Astrocyte of the spinal cord (primary cell): ENCODE measurements at regions not wholly inside any gene's neighbourhood (a gene's known extent, or its start where the extent isn't known, plus 50 kb on each side); places are given as distances from the start of the nearest gene placed in this dataset.
"Not testable (repeated sequence)": the region's sequence is repeated elsewhere in the genome, so short reads cannot be mapped to it uniquely, and the experiment has no call there.

Source experiments
- DNase-seq: peaks from one replicate; pipeline ENCODE4 v3.0.0; 2011; ENCODE audit warnings: low read depth, low spot score
- H3K4me3 ChIP-seq: 2 replicates; pipeline ENCODE4 v1.5.1; 2011; ENCODE audit warnings: low read depth, mild to moderate bottlenecking, low read length, moderate library complexity
- CTCF ChIP-seq: IDR thresholded peaks from 2 replicates; pipeline ENCODE4 v1.5.1; 2012; ENCODE audit warnings: low read depth, mild to moderate bottlenecking, low read length, inconsistent platforms
- in situ Hi-C: cut with HindIII; loops from 2 replicates; pipeline ENCODE4 v1.10.0; 2017; ENCODE audit warnings: low sequenced_read_pairs

- DNase-seq = no peak
- no peak for TF ChIP-seq CTCF
- H3K4me3 ChIP-seq = no peak overlapping the region
- in situ Hi-C loops = no loop called here
These were observed 209.7 kb upstream of the AUTS2 start for GRCh38 chr7:69388452-69389137.

- no peak for TF ChIP-seq CTCF
- DNase-seq = no peak
- in situ Hi-C loops = no loop called here
- H3K4me3 ChIP-seq = no peak overlapping the region
These were observed 209.1 kb upstream of the AUTS2 start for GRCh38 chr7:69389216-69389615.

- in situ Hi-C loops, H3K4me3 ChIP-seq, DNase-seq: not testable (repeated sequence)
These were observed 204.4 kb upstream of the AUTS2 start for GRCh38 chr7:69393912-69394311.

- peak; percentile 97 for DNase-seq
- in situ Hi-C loops = no loop called here
- H3K4me3 ChIP-seq = no peak overlapping the region
- no peak for TF ChIP-seq CTCF
These were observed 203.1 kb upstream of the AUTS2 start for GRCh38 chr7:69395061-69395714.

GRCh38 chr7:69398986-69399385, 199.3 kb upstream of the AUTS2 start:
- no peak for DNase-seq
- no peak overlapping the region for H3K4me3 ChIP-seq
- in situ Hi-C loops = no loop called here
- no peak for TF ChIP-seq CTCF

GRCh38 chr7:69399401-69399800, 198.9 kb upstream of the AUTS2 start:
- TF ChIP-seq CTCF = no peak
- in situ Hi-C loops = no loop called here
- no peak overlapping the region for H3K4me3 ChIP-seq
- peak; percentile 37 for DNase-seq

- no peak for TF ChIP-seq CTCF
- no peak for DNase-seq
- in situ Hi-C loops = no loop called here
- H3K4me3 ChIP-seq = no peak overlapping the region
These were observed 195.6 kb upstream of the AUTS2 start for GRCh38 chr7:69402696-69403095.
